D721Med (cell line): ENCODE measurements at regions not wholly inside any gene's neighbourhood (a gene's known extent, or its start where the extent isn't known, plus 50 kb on each side); places are given as distances from the start of the nearest gene placed in this dataset.

Experiments used
- DNase-seq: peaks from one replicate; pipeline ENCODE4 v3.0.0; 2011; ENCODE audit warnings: low spot score; ENCODE audit not compliant: insufficient read length
- FAIRE-seq: peaks from 2 replicates; lab custom pipeline; 2011; peaks lifted over from hg19 to GRCh38; lab: Jason Lieb, UNC
- CTCF ChIP-seq: IDR thresholded peaks from 2 replicates; pipeline ENCODE4 v1.5.1; 2012; ENCODE audit warnings: mild to moderate bottlenecking, control low read depth; ENCODE audit not compliant: insufficient read depth; ENCODE audit errors: missing control alignments

- FAIRE-seq = no peak
- TF ChIP-seq CTCF = no peak
- no peak for DNase-seq
These were observed 339.0 kb downstream of the SATB2 start for GRCh38 chr2:199118673-199119112.

- no peak for TF ChIP-seq CTCF
- DNase-seq (no peak), FAIRE-seq (no peak)
These were observed 342.6 kb downstream of the SATB2 start for GRCh38 chr2:199115169-199115568.

GRCh38 chr2:199113111-199113510 lies 344.6 kb downstream of the SATB2 start:
- no peak for DNase-seq
- no peak for TF ChIP-seq CTCF
- no peak for FAIRE-seq

- FAIRE-seq = no peak
- DNase-seq = no peak
- no peak for TF ChIP-seq CTCF
These were observed 346.3 kb downstream of the SATB2 start for GRCh38 chr2:199111458-199111857.

GRCh38 chr2:199108056-199108455 lies 349.7 kb downstream of the SATB2 start:
- DNase-seq (no peak), FAIRE-seq (no peak)
- TF ChIP-seq CTCF = no peak

- no peak for TF ChIP-seq CTCF
- no peak for FAIRE-seq
- DNase-seq = no peak
These were observed 351.9 kb downstream of the SATB2 start for GRCh38 chr2:199105826-199106225.

- no peak for FAIRE-seq
- TF ChIP-seq CTCF = no peak
These were observed 356.3 kb downstream of the SATB2 start for GRCh38 chr2:199101487-199101886.

More at GRCh38 chr2:199101487-199101886, 356.3 kb downstream of the SATB2 start:
- DNase-seq = no peak
